ENCODE measurements at regions not wholly inside any gene's neighbourhood (a gene's known extent, or its start where the extent isn't known, plus 50 kb on each side); places are given as distances from the start of the nearest gene placed in this dataset.

DNA sequence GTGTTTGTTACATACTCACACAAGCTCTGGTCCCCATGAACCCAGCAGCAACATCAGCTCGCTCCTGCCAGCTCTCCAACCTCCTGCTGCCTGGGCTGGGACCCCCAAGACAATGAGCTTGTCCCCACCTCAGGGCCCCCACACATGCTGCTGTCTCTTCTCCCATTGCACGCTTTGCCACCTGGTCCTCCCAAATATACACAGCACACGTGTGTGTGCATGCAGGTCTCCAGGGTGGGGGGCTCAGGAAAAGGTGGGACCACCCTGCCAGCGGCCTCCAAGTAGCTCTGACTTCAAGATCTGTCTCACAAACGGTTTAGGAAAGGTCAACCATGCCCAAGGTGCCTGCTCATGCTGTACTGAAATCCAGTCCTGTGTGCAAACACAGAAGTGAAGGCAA is 68.1 kb upstream of the CCND1 start:
- ATAC-seq (no peak), DNase-seq (no peak)
- no peak overlapping the region for H3K27ac ChIP-seq (ENCODE audit: low read length)
- no peaks in the 10 kb centered on the region for H3K4me1 ChIP-seq (ENCODE audit: control insufficient read depth, insufficient read depth, low read length)
- H3K4me3 ChIP-seq (ENCODE audit: low read length): no peak overlapping the region
- Mint-ChIP-seq H3K4me3 (no peak overlapping the region), H3K36me3 (no peaks in the 10 kb centered on the region), H3K27me3 (ENCODE audit: low read depth in 2 of 2) (peaks cover 18 to 23% of the 10 kb centered on the region in 2 donors), H3K9me3 (no peaks in the 10 kb centered on the region), H3K4me1 (no peaks in the 10 kb centered on the region), H3K27ac (no peak overlapping the region)
- 68% methylated on average over 5 of the region's 5 CpGs for whole genome bisulfite sequencing (ENCODE audit: insufficient coverage)
- intact Hi-C loops (cut with micrococcal nuclease): no loop called here
- no peaks in the 10 kb centered on the region for H3K9me3 ChIP-seq (ENCODE audit: control insufficient read depth, insufficient read depth, low read length)
- TF ChIP-seq CTCF (IDR thresholded peaks at IDR 0.05): no peak
- no peaks in the 10 kb centered on the region for H3K36me3 ChIP-seq (ENCODE audit: control insufficient read depth, insufficient read depth, low read length)
- peaks cover 4% of the 10 kb centered on the region for H3K27me3 ChIP-seq (ENCODE audit: control insufficient read depth, insufficient read depth, low read length)

- Histone ChIP-seq H3K4me1 (ENCODE audit: control insufficient read depth, insufficient read depth, low read length) (no peaks in the 10 kb centered on the region), H3K36me3 (ENCODE audit: control insufficient read depth, insufficient read depth, low read length) (no peaks in the 10 kb centered on the region), H3K9me3 (ENCODE audit: control insufficient read depth, insufficient read depth, low read length) (no peaks in the 10 kb centered on the region), H3K27ac (ENCODE audit: low read length) (no peak overlapping the region), H3K4me3 (ENCODE audit: low read length) (no peak overlapping the region), H3K27me3 (ENCODE audit: control insufficient read depth, insufficient read depth, low read length) (peaks cover 4% of the 10 kb centered on the region)
- H3K27ac Mint-ChIP-seq: no peak overlapping the region
- H3K9me3 Mint-ChIP-seq: no peaks in the 10 kb centered on the region
- DNase-seq (no peak), ATAC-seq (no peak)
- 84% methylated on average over 13 of the region's 13 CpGs for WGBS (ENCODE audit: insufficient coverage)
- H3K4me1 Mint-ChIP-seq: no peaks in the 10 kb centered on the region
- H3K4me3 Mint-ChIP-seq: no peak overlapping the region
- intact Hi-C loops (cut with micrococcal nuclease): no loop called here
- no peaks in the 10 kb centered on the region for H3K36me3 Mint-ChIP-seq
- peaks cover 18 to 24% of the 10 kb centered on the region in 2 donors for H3K27me3 Mint-ChIP-seq (ENCODE audit: low read depth in 2 of 2)
- TF ChIP-seq CTCF (IDR thresholded peaks at IDR 0.05): no peak
Observed at GRCh38 chr11:69573761-69574607, 67.0 kb upstream of the CCND1 start.

- H3K4me3 ChIP-seq (ENCODE audit: low read length): no peak overlapping the region
- Mint-ChIP-seq H3K4me1 (no peaks in the 10 kb centered on the region), H3K9me3 (no peaks in the 10 kb centered on the region), H3K27me3 (ENCODE audit: low read depth in 2 of 2) (peaks cover 18 to 24% of the 10 kb centered on the region in 2 donors), H3K27ac (no peak overlapping the region), H3K36me3 (no peaks in the 10 kb centered on the region), H3K4me3 (no peak overlapping the region)
- H3K4me1 ChIP-seq (ENCODE audit: control insufficient read depth, insufficient read depth, low read length): no peaks in the 10 kb centered on the region
- peaks cover 4% of the 10 kb centered on the region for H3K27me3 ChIP-seq (ENCODE audit: control insufficient read depth, insufficient read depth, low read length)
- WGBS (ENCODE audit: insufficient coverage): 87% methylated on average over 16 of the region's 16 CpGs
- no peak for DNase-seq
- TF ChIP-seq CTCF (IDR thresholded peaks at IDR 0.05): no peak
- no peak for ATAC-seq
- H3K27ac ChIP-seq (ENCODE audit: low read length): no peak overlapping the region
- intact Hi-C loops (cut with micrococcal nuclease): no loop called here
- H3K36me3 ChIP-seq (ENCODE audit: control insufficient read depth, insufficient read depth, low read length): no peaks in the 10 kb centered on the region
- no peaks in the 10 kb centered on the region for H3K9me3 ChIP-seq (ENCODE audit: control insufficient read depth, insufficient read depth, low read length)
Observed at GRCh38 chr11:69574608-69575255, 66.2 kb upstream of the CCND1 start.

All from natural killer cell (primary cell).